GM18508 (cell line): ENCODE measurements at regions not wholly inside any gene's neighbourhood (a gene's known extent, or its start where the extent isn't known, plus 50 kb on each side); places are given as distances from the start of the nearest gene placed in this dataset.
"Not testable (repeated sequence)": the region's sequence is repeated elsewhere in the genome, so short reads cannot be mapped to it uniquely, and the experiment has no call there.

Source experiments
- ATAC-seq: cut with Tn5 transposase; IDR thresholded peaks from one replicate; pipeline ENCODE4 v1.9.1; 2021; ENCODE audit warnings: moderate number of reproducible peaks; ENCODE audit not compliant: insufficient read depth, unreplicated experiment

GRCh38 chr7:81206667-81207360 is 288.0 kb upstream of the SEMA3C start:
- no peak for ATAC-seq

- ATAC-seq = no peak
Observed at GRCh38 chr7:81206217-81206616, 287.4 kb upstream of the SEMA3C start.

DNA sequence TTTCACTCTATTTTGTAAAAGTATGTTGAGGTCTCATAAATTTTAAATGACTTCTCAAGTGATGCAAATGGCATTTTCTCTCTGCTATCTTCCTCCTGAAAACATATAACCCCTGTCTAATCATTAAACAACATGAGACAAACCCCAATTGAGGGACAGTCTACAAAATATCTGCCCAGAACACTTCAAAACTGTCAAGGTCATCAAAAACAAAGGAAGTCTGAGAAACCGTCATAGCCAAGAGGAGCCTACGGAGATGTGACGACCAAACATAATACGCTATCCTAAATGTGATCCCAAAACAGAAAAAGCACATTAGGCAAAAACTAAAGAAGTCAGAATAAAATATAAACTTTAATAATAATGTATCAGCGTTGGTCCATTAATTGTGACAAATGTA is 282.3 kb upstream of the SEMA3C start:
- no peak for ATAC-seq

GRCh38 chr7:81198766-81199165 is 279.9 kb upstream of the SEMA3C start:
- ATAC-seq = no peak

DNA sequence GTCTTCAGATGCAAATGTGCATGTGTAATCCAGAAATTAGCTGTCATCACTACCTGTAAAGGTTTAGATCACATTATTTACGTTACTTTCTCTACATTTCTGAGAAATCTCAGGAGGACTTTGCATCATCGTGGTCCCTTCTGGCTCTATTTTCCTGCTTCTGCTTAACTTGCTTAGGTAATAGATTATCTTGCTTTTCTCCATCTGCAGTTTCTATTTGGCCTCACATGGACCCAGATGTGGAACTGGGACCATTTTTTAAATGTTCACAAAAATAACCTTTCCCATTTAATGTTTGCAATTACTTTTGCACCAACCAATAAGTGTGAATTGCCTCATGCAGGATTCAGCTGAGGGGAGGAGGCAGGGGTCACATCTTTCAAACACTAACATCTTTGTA is 278.4 kb upstream of the SEMA3C start:
- ATAC-seq = no peak

DNA sequence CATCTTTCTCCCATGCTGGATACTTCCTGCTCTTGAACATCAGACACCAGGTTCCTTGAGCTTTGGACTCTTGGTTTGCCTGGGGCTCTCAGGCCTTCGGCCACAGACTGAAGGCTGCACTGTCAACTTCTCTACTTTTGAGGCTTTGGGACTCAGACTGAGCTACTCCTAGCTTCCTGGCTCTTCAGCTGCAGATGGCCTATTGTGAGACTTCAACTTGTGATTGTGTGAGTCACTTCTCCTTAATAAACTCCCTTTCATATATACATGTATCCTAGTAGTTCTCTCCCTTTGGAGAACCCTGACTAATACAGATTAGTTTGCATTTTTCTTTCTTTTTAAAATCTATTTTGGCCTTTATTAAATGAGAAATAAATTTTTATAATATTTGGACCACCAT is 276.2 kb upstream of the SEMA3C start:
- no peak for ATAC-seq

- ATAC-seq = no peak
Observed at GRCh38 chr7:81190997-81191768, 272.3 kb upstream of the SEMA3C start.

DNA sequence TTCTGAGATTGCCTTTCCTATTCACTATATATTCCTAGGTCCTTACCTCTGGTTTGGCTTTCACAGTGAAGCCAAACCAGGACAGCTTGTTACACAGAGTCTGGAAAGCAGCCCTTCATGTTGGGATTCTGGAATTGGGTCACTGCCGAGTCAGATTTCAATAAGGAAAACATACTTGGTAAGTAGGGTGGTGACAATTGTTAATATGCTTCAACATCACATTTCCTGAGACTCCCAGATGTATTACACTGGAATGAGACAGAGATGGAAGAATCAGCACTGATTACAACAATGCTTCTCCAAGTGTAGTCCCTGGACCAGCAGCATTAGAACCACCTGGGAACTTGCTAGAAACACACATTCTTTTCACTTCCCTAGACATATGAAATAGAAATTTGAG is 268.9 kb upstream of the SEMA3C start:
- no peak for ATAC-seq

- no peak for ATAC-seq
Observed at GRCh38 chr7:81186691-81187090, 267.8 kb upstream of the SEMA3C start.

DNA sequence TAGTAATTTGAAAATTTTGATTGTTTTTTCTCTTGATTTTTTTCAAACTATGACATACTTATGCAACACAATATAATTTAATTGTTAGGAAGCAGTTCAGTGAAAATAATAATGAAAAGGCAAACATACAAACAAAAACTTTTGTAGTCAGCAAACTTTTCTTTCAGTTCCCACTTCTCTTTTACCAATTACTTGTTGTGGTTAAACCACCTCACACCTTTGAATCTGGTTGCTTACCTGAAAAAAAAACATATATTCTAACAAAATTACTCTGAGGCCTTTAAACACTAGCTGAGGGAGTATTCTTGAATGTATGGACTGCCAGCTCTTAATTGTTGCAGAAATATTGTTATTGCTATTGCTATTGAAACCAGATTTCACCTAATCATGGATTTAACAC is 266.2 kb upstream of the SEMA3C start:
- no peak for ATAC-seq

GRCh38 chr7:81183326-81183725 is 264.5 kb upstream of the SEMA3C start:
- no peak for ATAC-seq

DNA sequence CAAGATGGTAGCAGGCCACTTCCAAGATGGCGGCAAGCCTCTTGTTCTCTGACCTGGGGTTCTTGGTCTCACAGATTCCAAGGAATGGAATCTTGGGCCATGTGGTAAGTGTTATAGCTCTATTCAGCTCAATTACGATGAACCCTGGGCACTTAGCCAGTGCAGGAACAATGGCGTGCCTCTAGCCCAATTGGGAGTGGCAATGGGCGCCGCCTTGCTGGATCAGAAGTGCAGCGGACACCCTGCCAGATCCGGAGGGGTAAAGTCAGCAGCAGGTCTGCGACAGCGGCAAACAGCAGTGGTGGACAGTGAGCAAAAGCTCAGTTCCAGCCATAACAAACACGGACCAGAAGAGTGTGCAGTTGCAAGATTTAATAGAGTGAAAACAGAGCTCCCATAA is 263.2 kb upstream of the SEMA3C start:
- not testable (repeated sequence) for ATAC-seq

GRCh38 chr7:81181066-81181465 is 262.2 kb upstream of the SEMA3C start:
- no peak for ATAC-seq

GRCh38 chr7:81180573-81180972 is 261.7 kb upstream of the SEMA3C start:
- no peak for ATAC-seq

DNA sequence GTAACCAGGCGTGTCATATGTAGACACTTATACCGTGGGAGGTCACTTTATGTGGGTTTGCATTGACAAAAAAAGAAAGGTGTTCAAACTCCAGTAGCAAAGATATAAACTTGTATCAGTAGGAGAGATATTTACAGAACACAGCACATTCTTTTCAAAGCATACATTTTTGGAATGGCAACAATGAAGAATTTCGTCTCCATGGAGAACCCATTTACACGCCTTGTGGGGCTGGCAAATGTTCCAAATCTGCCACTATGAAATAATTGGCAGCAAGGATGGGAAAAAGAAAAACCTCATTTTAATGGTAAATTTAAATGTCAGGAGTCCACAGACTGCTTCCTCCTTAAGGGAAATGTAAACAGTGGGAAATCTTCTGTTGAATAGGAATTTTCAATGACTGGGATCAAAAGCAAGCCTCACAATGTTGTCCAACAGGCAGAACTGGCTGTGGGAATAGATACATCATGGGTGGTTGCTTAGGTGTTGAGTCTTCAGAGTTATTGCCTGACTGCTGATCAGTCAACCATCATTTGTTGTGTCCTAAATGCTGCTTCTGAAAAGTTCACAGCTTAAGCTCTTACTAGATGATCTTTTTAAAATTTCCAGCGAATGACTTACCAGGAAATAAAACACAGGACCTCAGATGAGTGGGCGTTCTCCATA is 256.6 kb upstream of the SEMA3C start:
- no peak for ATAC-seq

DNA sequence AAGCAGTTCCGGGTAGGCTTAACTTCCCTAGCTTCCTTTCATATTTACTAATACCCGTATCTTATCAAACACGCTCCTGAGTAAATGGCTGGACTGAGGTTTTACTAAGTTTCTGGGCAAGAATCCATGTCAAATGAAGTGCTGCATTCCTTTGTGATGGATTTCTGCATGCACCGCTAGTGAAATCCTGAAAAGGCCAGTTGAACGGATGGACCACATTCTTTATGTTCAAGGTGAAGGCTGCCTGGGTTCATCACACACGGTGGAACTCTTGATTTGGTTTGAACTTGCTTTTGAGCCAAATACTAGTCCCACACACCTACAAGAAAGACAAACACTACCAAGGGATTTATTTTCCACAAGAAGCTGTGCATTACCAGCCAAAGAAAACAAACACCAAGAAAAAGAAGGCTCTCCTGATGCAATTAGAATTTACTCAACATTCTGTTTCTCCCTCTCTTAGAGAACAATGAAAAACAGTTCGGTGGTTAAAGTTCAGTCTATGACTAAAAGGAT is 255.0 kb upstream of the SEMA3C start:
- ATAC-seq = no peak

- no peak for ATAC-seq
Observed at GRCh38 chr7:81170291-81170690, 251.4 kb upstream of the SEMA3C start.

- no peak for ATAC-seq
Observed at GRCh38 chr7:81167934-81168333, 249.1 kb upstream of the SEMA3C start.

- ATAC-seq = no peak
Observed at GRCh38 chr7:81165070-81165469, 246.2 kb upstream of the SEMA3C start.

- no peak for ATAC-seq
Observed at GRCh38 chr7:81162771-81163525, 244.1 kb upstream of the SEMA3C start.

DNA sequence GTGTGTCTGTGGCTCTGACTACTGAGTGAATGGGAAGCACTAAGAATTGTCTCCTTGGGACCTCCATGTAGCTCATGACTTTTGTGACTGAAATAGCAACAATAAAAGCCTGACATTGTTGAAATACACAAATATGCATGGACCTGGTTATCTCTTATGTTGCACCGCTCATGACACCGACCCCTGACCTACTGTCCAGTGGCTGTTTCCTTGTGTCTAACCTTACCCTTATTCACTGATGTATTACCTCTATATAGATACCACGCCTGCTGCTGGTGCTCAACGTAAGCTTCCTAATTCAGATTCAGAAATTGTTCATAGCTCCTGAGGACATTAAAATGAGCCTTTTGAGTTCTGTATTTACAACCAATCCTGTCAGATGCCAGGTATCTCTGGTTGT is 243.4 kb upstream of the SEMA3C start:
- no peak for ATAC-seq
